NCI-H460 (cell line): ENCODE measurements at regions not wholly inside any gene's neighbourhood (a gene's known extent, or its start where the extent isn't known, plus 50 kb on each side); places are given as distances from the start of the nearest gene placed in this dataset.

Source experiments
- DNase-seq: peaks from one replicate; pipeline ENCODE4 v3.0.0-alpha.2; 2016; ENCODE audit warnings: low read depth; ENCODE audit errors: extremely low read depth

GRCh38 chr2:222796413-222797103, 64.3 kb upstream of the ACSL3 start:
- DNase-seq = no peak

- DNase-seq = peak; percentile 36
Observed at GRCh38 chr2:222797261-222797660, 63.6 kb upstream of the ACSL3 start.

DNA sequence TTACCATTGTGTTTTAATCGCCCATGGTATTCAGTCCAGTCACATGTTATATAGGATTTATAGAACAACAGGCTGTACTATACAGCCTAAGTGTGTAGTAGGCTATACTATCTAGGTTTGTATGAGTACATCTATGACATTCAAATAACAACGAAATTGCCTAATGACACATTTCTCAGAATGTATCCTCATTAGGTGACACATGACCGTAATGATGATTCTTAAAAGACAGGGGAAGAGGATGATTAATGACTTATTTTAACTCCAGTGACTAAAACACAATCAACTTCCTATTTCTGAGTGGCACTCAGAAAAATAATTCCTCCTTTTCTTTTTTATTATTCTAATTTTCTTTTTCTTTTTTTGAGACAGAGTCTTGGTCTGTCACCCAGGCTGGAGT, 63.0 kb upstream of the ACSL3 start:
- no peak for DNase-seq

DNA sequence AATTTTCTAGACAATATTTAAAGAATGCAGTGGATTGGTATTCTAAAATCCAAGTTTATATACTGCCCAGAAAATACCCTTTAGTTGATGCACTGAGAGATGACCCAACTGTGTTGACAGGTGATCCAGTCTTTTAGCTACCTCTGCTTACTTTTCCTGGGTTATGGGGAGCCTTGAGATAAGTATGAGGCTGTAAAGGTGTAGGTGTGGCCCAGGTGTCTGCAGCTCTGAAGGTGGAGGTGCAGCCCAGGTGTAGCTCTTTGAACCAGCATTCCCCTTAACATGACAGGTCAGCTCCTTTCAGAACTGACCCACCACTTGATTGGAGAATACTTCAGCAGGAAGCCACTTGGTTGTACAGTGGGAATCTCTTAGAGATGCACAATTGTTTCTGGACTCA, 62.3 kb upstream of the ACSL3 start:
- no peak for DNase-seq

- DNase-seq = no peak
Observed at GRCh38 chr2:222799262-222799918, 61.4 kb upstream of the ACSL3 start.

GRCh38 chr2:222802514-222803196, 58.2 kb upstream of the ACSL3 start:
- DNase-seq = no peak

GRCh38 chr2:222804351-222804750, 56.5 kb upstream of the ACSL3 start:
- no peak for DNase-seq

DNA sequence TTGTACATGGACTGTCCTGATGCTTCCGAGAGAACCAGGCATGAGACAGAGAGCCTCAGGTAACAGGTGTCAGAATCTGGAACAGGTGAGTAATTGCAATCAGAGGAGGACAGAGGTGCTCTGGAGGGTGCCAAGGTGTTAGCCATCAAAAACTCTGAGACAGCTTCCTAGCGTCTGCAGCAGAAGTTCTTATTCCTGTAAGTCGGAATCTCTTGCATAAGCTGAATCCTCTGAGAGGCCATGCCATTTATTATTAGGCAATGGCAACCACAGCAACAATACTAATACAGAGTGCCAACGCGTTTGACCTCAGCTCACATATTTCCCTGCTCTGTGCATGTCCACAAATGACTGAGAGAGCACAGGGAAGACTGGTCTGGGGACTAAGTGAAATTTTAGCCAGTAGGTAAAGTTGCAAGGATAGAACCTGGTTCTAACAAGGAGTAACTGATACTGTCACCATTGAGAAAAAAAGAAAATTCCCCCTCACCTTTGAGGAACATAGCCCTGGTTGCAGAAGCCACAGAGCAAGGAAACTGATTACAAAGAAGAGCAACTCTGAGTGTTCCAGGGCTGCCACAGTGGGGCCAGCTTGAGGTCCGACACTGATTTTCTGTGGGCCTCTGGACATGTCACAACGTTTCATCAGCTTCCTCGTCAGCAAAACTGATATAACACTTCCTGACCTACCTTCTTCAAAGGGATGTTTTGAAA, 55.1 kb upstream of the ACSL3 start:
- DNase-seq = peak; percentile 84

DNA sequence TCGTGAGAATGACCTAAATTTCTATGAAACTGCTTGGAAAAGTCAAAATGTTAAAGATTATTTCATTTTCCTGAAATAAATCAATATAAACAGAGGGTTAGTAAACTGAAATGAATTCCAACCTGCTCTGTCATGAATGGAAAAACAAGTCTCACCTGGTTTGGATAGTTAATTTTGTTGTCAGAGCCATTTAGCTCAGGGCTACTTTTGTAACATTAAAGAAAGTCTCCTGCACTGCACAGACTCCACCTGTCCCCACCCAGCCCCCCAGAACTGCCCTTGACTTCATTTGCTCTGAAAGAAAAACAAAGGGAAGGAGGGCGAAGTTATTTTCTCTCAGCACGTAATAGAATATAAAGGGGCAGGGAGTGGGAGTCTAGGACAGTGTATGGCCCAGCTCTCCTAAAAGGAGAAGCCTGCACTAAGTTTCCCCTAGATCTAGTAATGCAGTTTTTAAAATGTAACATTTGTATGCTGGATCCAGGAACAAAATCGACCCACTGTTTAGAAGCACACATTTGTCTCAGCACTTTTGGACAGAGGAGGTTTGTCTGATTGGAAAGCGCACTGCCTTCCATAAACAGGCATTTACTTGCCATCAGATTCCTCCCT, 54.2 kb upstream of the ACSL3 start:
- no peak for DNase-seq

- no peak for DNase-seq
Observed at GRCh38 chr2:222807431-222807830, 53.4 kb upstream of the ACSL3 start.

- no peak for DNase-seq
Observed at GRCh38 chr2:222809582-222809981, 51.3 kb upstream of the ACSL3 start.

DNA sequence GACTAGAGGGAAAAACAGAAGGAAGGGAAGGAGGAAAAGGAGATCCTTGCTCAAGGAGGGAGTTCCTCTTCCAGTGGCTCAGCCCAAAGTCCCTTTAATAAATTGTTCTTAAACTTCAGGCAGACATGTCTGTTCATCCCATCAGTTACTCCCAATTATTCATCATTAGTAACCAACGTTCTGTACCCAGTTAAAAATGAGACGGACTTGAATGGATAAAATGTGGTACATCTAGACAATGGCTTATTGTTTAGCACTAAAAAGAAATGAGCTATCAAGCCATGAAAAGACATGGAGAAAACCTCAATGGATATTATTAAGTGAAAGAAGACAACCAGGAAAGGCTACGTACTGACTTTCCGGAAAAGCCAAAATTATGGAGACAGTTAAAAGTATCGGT, 50.8 kb upstream of the ACSL3 start:
- no peak for DNase-seq
